ENCODE measurements at regions not wholly inside any gene's neighbourhood (a gene's known extent, or its start where the extent isn't known, plus 50 kb on each side); places are given as distances from the start of the nearest gene placed in this dataset.
"Not testable (repeated sequence)": the region's sequence is repeated elsewhere in the genome, so short reads cannot be mapped to it uniquely, and the experiment has no call there.

- POLR2A ChIA-PET, result no interaction called here
- CTCF ChIA-PET, result no interaction called here
- no peak for TF ChIP-seq ZNF384 (IDR thresholded peaks at IDR 0.05)
- TF ChIP-seq BHLHE40 (IDR thresholded peaks at IDR 0.05; ENCODE audit: borderline replicate concordance), result no peak
- TF ChIP-seq PKNOX1 (IDR thresholded peaks at IDR 0.05), result no peak
- no peak for TF ChIP-seq CTBP1 (IDR thresholded peaks at IDR 0.05; ENCODE audit: borderline replicate concordance)
- no peak for DNase-seq (ENCODE audit: extremely low spot score)
These were observed 172.3 kb upstream of the TRPC5 start for GRCh38 chrX:112254896-112255295.

- CTCF ChIA-PET, result no interaction called here
- DNase-seq (ENCODE audit: extremely low spot score), result no peak
- TF ChIP-seq BHLHE40 (IDR thresholded peaks at IDR 0.05; ENCODE audit: borderline replicate concordance) (no peak), NFRKB (IDR thresholded peaks at IDR 0.05) (no peak), HDGF (IDR thresholded peaks at IDR 0.05; ENCODE audit: borderline replicate concordance) (no peak), ZNF384 (IDR thresholded peaks at IDR 0.05) (no peak), PKNOX1 (IDR thresholded peaks at IDR 0.05) (no peak)
- POLR2A ChIA-PET, result no interaction called here
These were observed 165.1 kb upstream of the TRPC5 start for GRCh38 chrX:112247714-112248113.

GRCh38 chrX:112235547-112235946 lies 153.0 kb upstream of the TRPC5 start:
- ChIA-PET POLR2A (no interaction called here), CTCF (no interaction called here)
- TF ChIP-seq SUZ12 (IDR thresholded peaks at IDR 0.05) (no peak), FOXK2 (IDR thresholded peaks at IDR 0.05) (no peak), NFRKB (IDR thresholded peaks at IDR 0.05) (no peak), FOXA1 (IDR thresholded peaks at IDR 0.05) (no peak), PKNOX1 (IDR thresholded peaks at IDR 0.05) (no peak), ARNT (IDR thresholded peaks at IDR 0.05) (no peak), FOXM1 (IDR thresholded peaks at IDR 0.05; ENCODE audit: borderline replicate concordance) (no peak), L3MBTL2 (conservative IDR thresholded peaks at IDR 0.05) (no peak), HDGF (IDR thresholded peaks at IDR 0.05; ENCODE audit: borderline replicate concordance) (no peak)
- DNase-seq (ENCODE audit: extremely low spot score), result no peak

GRCh38 chrX:112233164-112233563 lies 150.6 kb upstream of the TRPC5 start:
- ChIA-PET CTCF (no interaction called here), POLR2A (no interaction called here)
- DNase-seq (ENCODE audit: extremely low spot score), result no peak
- TF ChIP-seq SP1 (IDR thresholded peaks at IDR 0.05) (no peak), HDGF (IDR thresholded peaks at IDR 0.05; ENCODE audit: borderline replicate concordance) (no peak), PKNOX1 (IDR thresholded peaks at IDR 0.05) (no peak), ARNT (IDR thresholded peaks at IDR 0.05) (no peak), ZNF384 (IDR thresholded peaks at IDR 0.05) (no peak), SUZ12 (IDR thresholded peaks at IDR 0.05) (no peak), FOXA1 (IDR thresholded peaks at IDR 0.05) (no peak), FOXK2 (IDR thresholded peaks at IDR 0.05) (no peak), TARDBP (IDR thresholded peaks at IDR 0.05) (no peak)

GRCh38 chrX:112226795-112227194 lies 144.2 kb upstream of the TRPC5 start:
- DNase-seq (ENCODE audit: extremely low spot score); CTCF ChIA-PET; POLR2A ChIA-PET: not testable (repeated sequence)

GRCh38 chrX:112223391-112223790 lies 140.8 kb upstream of the TRPC5 start:
- POLR2A ChIA-PET, result no interaction called here

More at GRCh38 chrX:112223391-112223790, 140.8 kb upstream of the TRPC5 start:
- no peak for TF ChIP-seq CTBP1 (IDR thresholded peaks at IDR 0.05; ENCODE audit: borderline replicate concordance)
- TF ChIP-seq ARNT (IDR thresholded peaks at IDR 0.05), result no peak
- TF ChIP-seq ELF4 (IDR thresholded peaks at IDR 0.05), result no peak
- no peak for TF ChIP-seq TARDBP (IDR thresholded peaks at IDR 0.05)
- no peak for TF ChIP-seq LEF1 (IDR thresholded peaks at IDR 0.05; ENCODE audit: borderline replicate concordance)
- TF ChIP-seq FOXK2 (IDR thresholded peaks at IDR 0.05), result no peak
- TF ChIP-seq SUZ12 (IDR thresholded peaks at IDR 0.05), result no peak
- no peak for TF ChIP-seq SP1 (IDR thresholded peaks at IDR 0.05)
- no peak for TF ChIP-seq L3MBTL2 (conservative IDR thresholded peaks at IDR 0.05)
- no peak for TF ChIP-seq PKNOX1 (IDR thresholded peaks at IDR 0.05)
- CTCF ChIA-PET, result no interaction called here
- no peak for DNase-seq (ENCODE audit: extremely low spot score)

Data from HEK293T (cell line).